ENCODE measurements at regions not wholly inside any gene's neighbourhood (a gene's known extent, or its start where the extent isn't known, plus 50 kb on each side); places are given as distances from the start of the nearest gene placed in this dataset.

DNA sequence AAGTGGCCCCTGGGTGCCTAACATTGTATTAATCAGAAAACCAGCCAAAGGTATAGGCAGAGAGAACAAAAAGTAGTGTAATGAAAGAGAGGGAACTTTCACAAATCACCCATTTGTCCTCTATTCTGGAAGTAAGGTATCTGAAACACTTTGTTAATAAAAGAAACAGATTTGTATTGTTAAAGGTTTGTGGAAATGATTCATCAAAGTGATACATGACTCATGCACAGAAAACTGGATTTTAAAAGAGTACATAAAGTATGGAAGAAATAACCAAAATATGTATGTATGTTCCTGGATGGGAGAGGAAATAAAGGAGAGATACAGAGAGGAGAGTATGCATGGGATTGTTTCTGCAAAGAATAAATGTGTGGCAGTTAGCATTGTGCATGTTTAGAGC lies 126.8 kb downstream of the RGS21 start:
- H4K20me1 ChIP-seq (ENCODE audit: insufficient read depth), result no peaks in the 10 kb centered on the region
- H3K4me2 ChIP-seq (ENCODE audit: low read length), result no peak overlapping the region

DNA sequence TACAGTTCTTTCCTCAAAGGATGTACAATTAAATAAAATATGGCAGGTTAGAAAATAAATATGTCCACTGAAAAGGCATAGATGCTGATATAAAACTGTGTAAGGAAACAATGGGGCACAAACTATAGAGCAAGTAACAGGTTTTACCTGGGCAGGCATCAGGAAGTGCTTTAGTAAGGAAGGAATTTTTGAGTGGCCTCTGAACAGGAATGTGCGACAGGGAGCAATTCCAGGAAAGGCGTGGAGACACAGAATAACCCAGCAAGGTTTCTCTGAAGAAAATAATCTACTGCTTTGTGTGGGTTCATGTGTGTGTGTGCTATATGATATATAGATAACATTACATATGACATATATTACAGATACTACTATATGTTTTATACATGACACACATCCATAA lies 128.4 kb downstream of the RGS21 start:
- H3K79me2 ChIP-seq (replicated peaks; ENCODE audit: insufficient read depth, low read length), result no peaks in the 10 kb centered on the region
- H3K9me3 ChIP-seq (ENCODE audit: low read length), result no peaks in the 10 kb centered on the region
- no peak overlapping the region for H3K4me2 ChIP-seq (ENCODE audit: low read length)
- H4K20me1 ChIP-seq (ENCODE audit: insufficient read depth), result no peaks in the 10 kb centered on the region
- H3K9me2 ChIP-seq (ENCODE audit: insufficient read depth, low read length), result no peaks in the 10 kb centered on the region
- no peak overlapping the region for H3K4me3 ChIP-seq (ENCODE audit: low read length)
- H3K9ac ChIP-seq (ENCODE audit: low read length), result no peak overlapping the region
- no peaks in the 10 kb centered on the region for H3K36me3 ChIP-seq (ENCODE audit: insufficient read depth, low read length)
- TF ChIP-seq RAD21 (conservative IDR thresholded peaks at IDR 0.05) (no peak), EP300 (conservative IDR thresholded peaks at IDR 0.05; ENCODE audit: poor library complexity, severe bottlenecking) (no peak), POLR2AphosphoS5 (IDR thresholded peaks at IDR 0.05) (no peak)
- TF ChIP-seq, protein P1, sequence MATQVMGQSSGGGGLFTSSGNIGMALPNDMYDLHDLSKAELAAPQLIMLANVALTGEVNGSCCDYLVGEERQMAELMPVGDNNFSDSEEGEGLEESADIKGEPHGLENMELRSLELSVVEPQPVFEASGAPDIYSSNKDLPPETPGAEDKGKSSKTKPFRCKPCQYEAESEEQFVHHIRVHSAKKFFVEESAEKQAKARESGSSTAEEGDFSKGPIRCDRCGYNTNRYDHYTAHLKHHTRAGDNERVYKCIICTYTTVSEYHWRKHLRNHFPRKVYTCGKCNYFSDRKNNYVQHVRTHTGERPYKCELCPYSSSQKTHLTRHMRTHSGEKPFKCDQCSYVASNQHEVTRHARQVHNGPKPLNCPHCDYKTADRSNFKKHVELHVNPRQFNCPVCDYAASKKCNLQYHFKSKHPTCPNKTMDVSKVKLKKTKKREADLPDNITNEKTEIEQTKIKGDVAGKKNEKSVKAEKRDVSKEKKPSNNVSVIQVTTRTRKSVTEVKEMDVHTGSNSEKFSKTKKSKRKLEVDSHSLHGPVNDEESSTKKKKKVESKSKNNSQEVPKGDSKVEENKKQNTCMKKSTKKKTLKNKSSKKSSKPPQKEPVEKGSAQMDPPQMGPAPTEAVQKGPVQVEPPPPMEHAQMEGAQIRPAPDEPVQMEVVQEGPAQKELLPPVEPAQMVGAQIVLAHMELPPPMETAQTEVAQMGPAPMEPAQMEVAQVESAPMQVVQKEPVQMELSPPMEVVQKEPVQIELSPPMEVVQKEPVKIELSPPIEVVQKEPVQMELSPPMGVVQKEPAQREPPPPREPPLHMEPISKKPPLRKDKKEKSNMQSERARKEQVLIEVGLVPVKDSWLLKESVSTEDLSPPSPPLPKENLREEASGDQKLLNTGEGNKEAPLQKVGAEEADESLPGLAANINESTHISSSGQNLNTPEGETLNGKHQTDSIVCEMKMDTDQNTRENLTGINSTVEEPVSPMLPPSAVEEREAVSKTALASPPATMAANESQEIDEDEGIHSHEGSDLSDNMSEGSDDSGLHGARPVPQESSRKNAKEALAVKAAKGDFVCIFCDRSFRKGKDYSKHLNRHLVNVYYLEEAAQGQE (IDR thresholded peaks at IDR 0.05; ENCODE audit: borderline replicate concordance), result peak; percentile 71
- no peaks in the 10 kb centered on the region for H3F3A ChIP-seq (ENCODE audit: insufficient read depth, low read length, poor library complexity, severe bottlenecking)
- no peaks in the 10 kb centered on the region for H3K27me3 ChIP-seq (ENCODE audit: insufficient read depth, low read depth, low read length)
- no peak overlapping the region for H2AFZ ChIP-seq (ENCODE audit: low read depth, low read length)
- H3K27ac ChIP-seq (ENCODE audit: low read length), result no peak overlapping the region

More for the DNA sequence above, 126.8 kb downstream of the RGS21 start:
- TF ChIP-seq, protein P1 (IDR thresholded peaks at IDR 0.05; ENCODE audit: borderline replicate concordance), result no peak
- TF ChIP-seq POLR2AphosphoS5 (IDR thresholded peaks at IDR 0.05) (no peak), EP300 (conservative IDR thresholded peaks at IDR 0.05; ENCODE audit: poor library complexity, severe bottlenecking) (no peak), RAD21 (conservative IDR thresholded peaks at IDR 0.05) (no peak), TAF1 (IDR thresholded peaks at IDR 0.05; ENCODE audit: low read depth) (no peak), SMC3 (conservative IDR thresholded peaks at IDR 0.05; ENCODE audit: poor library complexity) (no peak), MXI1 (conservative IDR thresholded peaks at IDR 0.05; ENCODE audit: poor library complexity, severe bottlenecking) (no peak), EZH2 (IDR thresholded peaks at IDR 0.05; ENCODE audit: borderline replicate concordance, insufficient read depth, low read length, poor library complexity, severe bottlenecking) (no peak)
- TF ChIP-seq, protein P2, sequence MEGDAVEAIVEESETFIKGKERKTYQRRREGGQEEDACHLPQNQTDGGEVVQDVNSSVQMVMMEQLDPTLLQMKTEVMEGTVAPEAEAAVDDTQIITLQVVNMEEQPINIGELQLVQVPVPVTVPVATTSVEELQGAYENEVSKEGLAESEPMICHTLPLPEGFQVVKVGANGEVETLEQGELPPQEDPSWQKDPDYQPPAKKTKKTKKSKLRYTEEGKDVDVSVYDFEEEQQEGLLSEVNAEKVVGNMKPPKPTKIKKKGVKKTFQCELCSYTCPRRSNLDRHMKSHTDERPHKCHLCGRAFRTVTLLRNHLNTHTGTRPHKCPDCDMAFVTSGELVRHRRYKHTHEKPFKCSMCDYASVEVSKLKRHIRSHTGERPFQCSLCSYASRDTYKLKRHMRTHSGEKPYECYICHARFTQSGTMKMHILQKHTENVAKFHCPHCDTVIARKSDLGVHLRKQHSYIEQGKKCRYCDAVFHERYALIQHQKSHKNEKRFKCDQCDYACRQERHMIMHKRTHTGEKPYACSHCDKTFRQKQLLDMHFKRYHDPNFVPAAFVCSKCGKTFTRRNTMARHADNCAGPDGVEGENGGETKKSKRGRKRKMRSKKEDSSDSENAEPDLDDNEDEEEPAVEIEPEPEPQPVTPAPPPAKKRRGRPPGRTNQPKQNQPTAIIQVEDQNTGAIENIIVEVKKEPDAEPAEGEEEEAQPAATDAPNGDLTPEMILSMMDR (IDR thresholded peaks at IDR 0.05; ENCODE audit: poor library complexity, severe bottlenecking), result no peak
- H3K27me3 ChIP-seq (ENCODE audit: insufficient read depth, low read depth, low read length), result no peaks in the 10 kb centered on the region
- H3F3A ChIP-seq (ENCODE audit: insufficient read depth, low read length, poor library complexity, severe bottlenecking), result no peaks in the 10 kb centered on the region
- H3K27ac ChIP-seq (ENCODE audit: low read length), result no peak overlapping the region
- H2AFZ ChIP-seq (ENCODE audit: low read depth, low read length), result no peak overlapping the region
- no peaks in the 10 kb centered on the region for H3K9me3 ChIP-seq (ENCODE audit: low read length)
- no peaks in the 10 kb centered on the region for H3K36me3 ChIP-seq (ENCODE audit: insufficient read depth, low read length)
- H3K79me2 ChIP-seq (replicated peaks; ENCODE audit: insufficient read depth, low read length), result no peaks in the 10 kb centered on the region
- H3K9me2 ChIP-seq (ENCODE audit: insufficient read depth, low read length), result no peaks in the 10 kb centered on the region
- no peak overlapping the region for H3K4me3 ChIP-seq (ENCODE audit: low read length)
- H3K9ac ChIP-seq (ENCODE audit: low read length), result no peak overlapping the region
